ENCODE measurements at regions not wholly inside any gene's neighbourhood (a gene's known extent, or its start where the extent isn't known, plus 50 kb on each side); places are given as distances from the start of the nearest gene placed in this dataset.

GRCh38 chr3:105956306-105956705 lies 87.5 kb upstream of the CBLB start:
- ATAC-seq (ENCODE audit: insufficient read depth, low FRiP score) (no peak), DNase-seq (no peak)
- Histone ChIP-seq H3K36me3 (ENCODE audit: control insufficient read depth in 4 of 4, insufficient read depth in 4 of 4, low read length in 4 of 4) (no peaks in the 10 kb centered on the region), H3K4me1 (ENCODE audit: control insufficient read depth in 5 of 5, insufficient read depth in 5 of 5, low read length in 5 of 5) (no peaks in the 10 kb centered on the region), H3K9ac (ENCODE audit: insufficient read depth in 1 of 2, low read length in 2 of 2) (no peak overlapping the region), H3K9me3 (ENCODE audit: control insufficient read depth in 4 of 4, insufficient read depth in 3 of 4, low read length in 3 of 4) (no peaks in the 10 kb centered on the region), H3K4me3 (no peak overlapping the region), H3K27me3 (ENCODE audit: control insufficient read depth in 3 of 3, insufficient read depth in 3 of 3, low read length in 2 of 3) (no peaks in the 10 kb centered on the region), H3K27ac (ENCODE audit: low read depth in 1 of 2, low read length in 1 of 2) (no peak overlapping the region)
- TF ChIP-seq CTCF (IDR thresholded peaks at IDR 0.05; ENCODE audit: control extremely low read depth, extremely low read depth): no peak
- WGBS, 2 donors: 55 to 85% methylated on average over 1 of the region's 1 CpG

GRCh38 chr3:105957722-105958121 lies 88.9 kb upstream of the CBLB start:
- no peak for ATAC-seq (ENCODE audit: insufficient read depth, low FRiP score)
- no peak for DNase-seq

GRCh38 chr3:105958237-105959000 lies 89.6 kb upstream of the CBLB start:
- DNase-seq (no peak), ATAC-seq (ENCODE audit: insufficient read depth, low FRiP score) (no peak)
- no peaks in the 10 kb centered on the region for H3K27me3 ChIP-seq (ENCODE audit: control insufficient read depth in 3 of 3, insufficient read depth in 3 of 3, low read length in 2 of 3)
- no peak for TF ChIP-seq CTCF (IDR thresholded peaks at IDR 0.05; ENCODE audit: control extremely low read depth, extremely low read depth)
- H3K9ac ChIP-seq (ENCODE audit: insufficient read depth in 1 of 2, low read length in 2 of 2): no peak overlapping the region
- no peaks in the 10 kb centered on the region for H3K4me1 ChIP-seq (ENCODE audit: control insufficient read depth in 5 of 5, insufficient read depth in 5 of 5, low read length in 5 of 5)
- H3K36me3 ChIP-seq (ENCODE audit: control insufficient read depth in 4 of 4, insufficient read depth in 4 of 4, low read length in 4 of 4): no peaks in the 10 kb centered on the region
- WGBS, 2 donors: 90 to 98% methylated on average over 5 of the region's 5 CpGs
- no peaks in the 10 kb centered on the region for H3K9me3 ChIP-seq (ENCODE audit: control insufficient read depth in 4 of 4, insufficient read depth in 3 of 4, low read length in 3 of 4)
- no peak overlapping the region for H3K27ac ChIP-seq (ENCODE audit: low read depth in 1 of 2, low read length in 1 of 2)
- H3K4me3 ChIP-seq: no peak overlapping the region

More at GRCh38 chr3:105957722-105958121, 88.9 kb upstream of the CBLB start:
- H3K9me3 ChIP-seq (ENCODE audit: control insufficient read depth in 4 of 4, insufficient read depth in 3 of 4, low read length in 3 of 4): no peaks in the 10 kb centered on the region
- H3K4me3 ChIP-seq: no peak overlapping the region
- no peaks in the 10 kb centered on the region for H3K27me3 ChIP-seq (ENCODE audit: control insufficient read depth in 3 of 3, insufficient read depth in 3 of 3, low read length in 2 of 3)
- 88 to 92% methylated on average over 5 of the region's 5 CpGs for WGBS, 2 donors
- no peak for TF ChIP-seq CTCF (IDR thresholded peaks at IDR 0.05; ENCODE audit: control extremely low read depth, extremely low read depth)
- no peak overlapping the region for H3K27ac ChIP-seq (ENCODE audit: low read depth in 1 of 2, low read length in 1 of 2)
- H3K36me3 ChIP-seq (ENCODE audit: control insufficient read depth in 4 of 4, insufficient read depth in 4 of 4, low read length in 4 of 4): no peaks in the 10 kb centered on the region
- H3K4me1 ChIP-seq (ENCODE audit: control insufficient read depth in 5 of 5, insufficient read depth in 5 of 5, low read length in 5 of 5): no peaks in the 10 kb centered on the region
- H3K9ac ChIP-seq (ENCODE audit: insufficient read depth in 1 of 2, low read length in 2 of 2): no peak overlapping the region

GRCh38 chr3:105959851-105960250 lies 91.0 kb upstream of the CBLB start:
- no peaks in the 10 kb centered on the region for H3K9me3 ChIP-seq (ENCODE audit: control insufficient read depth in 4 of 4, insufficient read depth in 3 of 4, low read length in 3 of 4)
- H3K36me3 ChIP-seq (ENCODE audit: control insufficient read depth in 4 of 4, insufficient read depth in 4 of 4, low read length in 4 of 4): no peaks in the 10 kb centered on the region
- TF ChIP-seq CTCF (IDR thresholded peaks at IDR 0.05; ENCODE audit: control extremely low read depth, extremely low read depth): no peak
- no peaks in the 10 kb centered on the region for H3K4me1 ChIP-seq (ENCODE audit: control insufficient read depth in 5 of 5, insufficient read depth in 5 of 5, low read length in 5 of 5)
- DNase-seq: no peak
- no peak overlapping the region for H3K4me3 ChIP-seq
- 90 to 96% methylated on average over 3 of the region's 3 CpGs for WGBS, 2 donors
- ATAC-seq (ENCODE audit: insufficient read depth, low FRiP score): peak; percentile 45
- H3K27me3 ChIP-seq (ENCODE audit: control insufficient read depth in 3 of 3, insufficient read depth in 3 of 3, low read length in 2 of 3): no peaks in the 10 kb centered on the region
- H3K27ac ChIP-seq (ENCODE audit: low read depth in 1 of 2, low read length in 1 of 2): no peak overlapping the region
- no peak overlapping the region for H3K9ac ChIP-seq (ENCODE audit: insufficient read depth in 1 of 2, low read length in 2 of 2)
